Activated CD4-positive, alpha-beta T cell treated with anti-CD3 and anti-CD28 coated beads for 48 hours (primary cell): ENCODE measurements at regions not wholly inside any gene's neighbourhood (a gene's known extent, or its start where the extent isn't known, plus 50 kb on each side); places are given as distances from the start of the nearest gene placed in this dataset.
A peak's percentile ranks its signal among the peaks of the same experiment; 100 is the strongest.

Source experiments
- DNase-seq: peaks from one replicate; pipeline ENCODE4 v3.0.0-alpha.2; 2020

DNA sequence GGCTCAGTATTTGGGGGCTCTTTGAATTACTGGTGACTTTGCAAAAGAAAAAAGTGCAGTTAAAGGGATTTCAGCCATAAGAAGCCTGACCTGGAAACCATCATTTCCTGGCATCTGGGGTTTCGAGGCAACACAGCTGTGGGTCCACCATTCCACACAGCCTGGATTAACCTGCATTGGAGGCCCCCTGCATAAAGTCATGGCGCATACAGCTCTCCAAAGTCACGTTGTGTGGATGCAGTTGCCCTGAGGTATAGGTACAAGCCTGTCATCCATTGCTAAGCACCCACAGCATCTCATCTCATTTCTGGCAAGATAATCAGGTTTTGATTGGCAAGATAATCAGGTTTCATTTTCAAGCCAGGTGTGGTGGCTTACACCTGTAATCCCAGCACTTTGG is 54.5 kb upstream of the TAGAP start:
- no peak for DNase-seq

DNA sequence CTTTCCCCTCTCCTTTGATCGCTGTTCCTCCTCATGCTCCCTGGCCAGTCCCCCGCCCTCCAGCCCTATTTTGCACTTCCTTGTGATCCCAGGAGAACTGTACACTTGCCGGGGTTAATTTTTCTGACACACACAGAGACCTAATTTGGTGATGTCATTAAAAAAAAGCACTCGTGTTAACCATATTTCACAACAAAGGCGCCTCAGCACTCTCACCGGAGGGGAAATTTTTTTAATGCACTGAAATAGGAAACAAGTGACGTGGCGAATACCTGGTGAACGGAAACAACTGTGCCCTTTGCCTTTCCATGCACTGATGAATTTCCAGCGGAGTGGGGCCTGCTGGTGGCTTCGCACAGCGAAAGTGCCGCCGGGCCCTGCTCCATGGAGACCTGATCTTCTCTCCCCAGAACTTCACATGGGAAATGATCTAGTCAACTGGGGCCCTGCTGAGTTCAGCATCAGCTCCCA is 53.9 kb upstream of the TAGAP start:
- DNase-seq: peak; percentile 76

DNA sequence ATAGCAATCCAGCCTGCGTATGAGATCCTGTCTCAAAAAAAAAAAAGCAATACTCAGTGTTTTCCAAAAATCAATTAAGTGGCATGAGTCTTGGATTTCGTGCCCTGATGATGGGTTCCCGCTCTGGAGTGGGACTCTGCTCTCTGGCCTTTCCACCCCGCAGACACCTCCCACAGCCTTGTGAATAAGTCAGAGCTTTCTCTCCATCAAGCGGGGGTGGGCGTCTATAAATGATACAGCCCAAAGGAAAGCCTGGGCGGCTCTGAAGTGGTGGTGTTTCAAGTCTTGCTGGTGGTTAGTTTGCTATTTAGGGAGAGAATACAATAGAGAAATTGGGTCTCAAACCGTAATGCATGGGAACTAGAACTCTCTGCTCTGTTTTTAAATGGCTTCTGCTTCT is 52.5 kb upstream of the TAGAP start:
- peak; percentile 76 for DNase-seq

DNA sequence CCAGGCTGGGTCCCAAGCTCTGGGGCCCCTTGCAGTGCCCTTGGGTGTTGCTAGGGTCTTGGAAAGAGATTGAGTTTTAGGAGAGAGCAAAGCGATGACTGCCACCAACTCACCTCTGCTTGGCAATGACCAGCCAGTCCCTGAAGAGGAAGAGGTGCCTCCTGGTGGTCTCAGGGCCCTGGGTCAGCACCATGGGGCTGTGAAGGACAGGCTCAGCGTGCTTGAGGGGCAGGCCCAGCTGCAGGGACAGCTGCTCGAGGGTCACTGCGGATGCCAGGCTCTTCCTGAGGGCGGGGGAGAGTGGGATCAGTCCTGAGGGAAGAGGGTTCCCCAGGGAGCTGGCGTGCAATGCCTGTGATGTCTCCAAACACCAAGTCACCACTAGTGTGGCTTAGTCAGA is 50.8 kb upstream of the TAGAP start:
- no peak for DNase-seq

DNA sequence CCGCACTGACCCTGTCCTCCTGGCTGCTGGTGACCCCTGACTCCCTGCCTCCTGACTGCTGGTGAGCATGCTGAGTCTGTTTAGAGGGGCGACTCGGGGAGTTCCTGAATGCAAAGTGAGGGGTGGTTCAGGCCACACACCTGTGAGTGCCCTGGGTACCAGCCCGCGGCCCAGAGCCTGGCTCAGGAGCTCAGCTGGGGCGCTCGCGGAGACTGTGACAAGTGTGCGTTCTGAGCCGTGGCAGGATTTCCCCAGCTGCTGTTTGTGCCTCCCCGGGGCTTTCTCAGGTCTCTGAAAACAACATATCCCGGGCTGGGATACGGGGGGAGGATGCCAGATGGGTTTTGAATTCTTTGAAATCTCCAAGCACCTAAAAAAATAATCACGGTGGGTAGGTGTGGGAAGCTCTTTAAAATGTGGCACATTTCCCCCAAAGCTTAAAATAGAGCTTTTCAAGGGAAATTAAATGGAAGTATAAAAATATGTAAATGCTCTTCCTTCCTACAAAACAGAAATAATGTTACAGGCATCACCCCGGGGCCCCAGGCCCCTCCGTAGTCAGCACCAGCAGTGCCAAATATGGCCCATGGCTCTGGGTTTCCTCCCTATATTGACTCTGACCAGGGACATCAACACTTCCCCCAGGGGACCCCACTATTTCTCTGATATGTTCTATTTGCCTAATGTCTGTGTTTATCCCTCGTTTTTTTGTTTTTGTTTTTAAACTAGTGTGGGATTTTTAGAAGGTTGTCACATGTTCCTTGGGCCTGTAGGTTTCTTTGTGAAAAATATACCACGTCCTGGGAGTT is 49.9 kb upstream of the TAGAP start:
- peak; percentile 72 for DNase-seq
